H1 (cell line): ENCODE measurements at regions not wholly inside any gene's neighbourhood (a gene's known extent, or its start where the extent isn't known, plus 50 kb on each side); places are given as distances from the start of the nearest gene placed in this dataset.

ENCODE experiments used
- CTCF ChIA-PET: fragments of 300-600 bp; sonication (Branson Sonifier 250); formaldehyde crosslinking; loops from one replicate; lab custom pipeline; 2021; ENCODE audit not compliant: partially characterized antibody; lab: Charles Lee
- POLR2A ChIA-PET: fragments of 300-600 bp; sonication (Branson Sonifier 250); formaldehyde crosslinking; loops from one replicate; lab custom pipeline; 2021; ENCODE audit warnings: inconsistent platforms; ENCODE audit not compliant: partially characterized antibody; lab: Charles Lee
- DNase-seq, 2 experiments: peaks; one replicate each; pipeline versions ENCODE4 v3.0.0 to v3.0.0-alpha.2; 2010 to 2022; ENCODE audit warnings: low spot score in 2 of 2, low read depth in 1 of 2, mixed read lengths in 1 of 2
- FAIRE-seq: peaks from 2 replicates; lab custom pipeline; 2011; peaks lifted over from hg19 to GRCh38; lab: Jason Lieb, UNC
- H2AFZ ChIP-seq: 2 replicates; pipeline ENCODE4 v1.8.1; 2012; ENCODE audit warnings: low read length, inconsistent platforms
- H2AK5ac ChIP-seq: 2 replicates; pipeline ENCODE4 v1.6.1; 2013; ENCODE audit warnings: low read depth, low read length
- H2BK120ac ChIP-seq: replicated peaks from 2 replicates; pipeline ENCODE3; 2013; ENCODE audit warnings: low read depth, low read length, inconsistent platforms
- H2BK12ac ChIP-seq: 2 replicates; pipeline ENCODE4 v1.6.1; 2013; ENCODE audit warnings: low read depth, low read length
- H2BK15ac ChIP-seq: 2 replicates; pipeline ENCODE4 v1.6.1; 2013; ENCODE audit warnings: low read length
- H2BK20ac ChIP-seq: 2 replicates; pipeline ENCODE4 v1.6.1; 2013; ENCODE audit warnings: low read length
- H2BK5ac ChIP-seq: 2 replicates; pipeline ENCODE4 v1.6.1; 2013; ENCODE audit warnings: low read depth, low read length
- H3K14ac ChIP-seq: 2 replicates; pipeline ENCODE4 v1.6.1; 2013; ENCODE audit warnings: inconsistent platforms; ENCODE audit not compliant: insufficient read length
- H3K18ac ChIP-seq: 2 replicates; pipeline ENCODE4 v1.6.1; 2013; ENCODE audit warnings: low read length; ENCODE audit errors: extremely low read depth
- H3K23ac ChIP-seq: 2 replicates; pipeline ENCODE4 v1.6.1; 2013; ENCODE audit warnings: inconsistent platforms; ENCODE audit not compliant: insufficient read length
- H3K23me2 ChIP-seq: 2 replicates; pipeline ENCODE4 v1.6.1; 2013; ENCODE audit warnings: low read depth, low read length
- H3K27ac ChIP-seq: 2 replicates; pipeline ENCODE4 v1.6.1; 2011; ENCODE audit warnings: low read depth, low read length, inconsistent platforms
- H3K27me3 ChIP-seq, 4 experiments: replicated peaks in 1 of 4; 1 replicate in 1 of 4; 2 replicates in 3 of 4; pipeline versions ENCODE4 v1.6.1 to v1.8.1; 2011 to 2013; ENCODE audit warnings: low read length in 3 of 4, mild to moderate bottlenecking in 3 of 4, inconsistent platforms in 2 of 4, mixed read lengths in 2 of 4, moderate library complexity in 1 of 4; ENCODE audit not compliant: control insufficient read depth in 3 of 4, insufficient read depth in 3 of 4; ENCODE audit errors: extremely low read depth in 1 of 4
- H3K36me3 ChIP-seq, 4 experiments: 2 replicates each; pipeline versions ENCODE4 v1.6.1 to v1.8.1; 2011 to 2013; ENCODE audit warnings: mild to moderate bottlenecking in 4 of 4, low read length in 3 of 4, moderate library complexity in 2 of 4, control low read depth in 1 of 4, inconsistent platforms in 1 of 4; ENCODE audit not compliant: insufficient read depth in 4 of 4, control insufficient read depth in 2 of 4
- H3K4ac ChIP-seq: replicated peaks from 2 replicates; pipeline ENCODE3; 2013; ENCODE audit warnings: low read length, low read depth, mixed read lengths, inconsistent platforms; ENCODE audit not compliant: insufficient read length
- H3K4me1 ChIP-seq, 4 experiments: replicated peaks in 1 of 4; 1 replicate in 1 of 4; 2 replicates in 3 of 4; pipeline versions ENCODE4 v1.6.1 to v1.8.1; 2011 to 2013; ENCODE audit warnings: low read length in 3 of 4, inconsistent platforms in 2 of 4, mixed read lengths in 1 of 4; ENCODE audit not compliant: insufficient read depth in 4 of 4, control insufficient read depth in 3 of 4
- H3K4me2 ChIP-seq, 2 experiments: 2 replicates each; pipeline versions ENCODE4 v1.6.1 to v1.8.1; 2011 to 2013; ENCODE audit warnings: low read depth in 2 of 2, low read length in 2 of 2, control low read depth in 1 of 2, inconsistent platforms in 1 of 2, mild to moderate bottlenecking in 1 of 2; ENCODE audit not compliant: insufficient read depth in 1 of 2
- H3K4me3 ChIP-seq, 4 experiments: fragments of 200-600, 300-600 bp in 1 of 4; sonication (generic), shearing (Covaris generic), sonication (Bioruptor Twin) in 1 of 4; 2 replicates each; pipeline versions ENCODE4 v1.5.1 to v1.8.1; 2011 to 2016; ENCODE audit warnings: low read length in 4 of 4, low read depth in 3 of 4, control low read depth in 2 of 4, inconsistent platforms in 2 of 4, mild to moderate bottlenecking in 2 of 4, mixed read lengths in 1 of 4, moderate library complexity in 1 of 4; ENCODE audit not compliant: insufficient read depth in 2 of 4; ENCODE audit errors: extremely low read depth in 1 of 4
- H3K56ac ChIP-seq: replicated peaks from 2 replicates; pipeline ENCODE3; 2013; ENCODE audit warnings: low read depth, mild to moderate bottlenecking, mixed read lengths, low read length, inconsistent platforms; ENCODE audit not compliant: insufficient read length
- H3K79me1 ChIP-seq: 2 replicates; pipeline ENCODE4 v1.6.1; 2013; ENCODE audit warnings: low read depth, low read length, control low read depth
- H3K79me2 ChIP-seq, 2 experiments: 2 replicates each; pipeline versions ENCODE4 v1.6.1 to v1.8.1; 2012 to 2013; ENCODE audit warnings: low read length in 2 of 2, mild to moderate bottlenecking in 2 of 2, inconsistent platforms in 1 of 2; ENCODE audit not compliant: insufficient read depth in 2 of 2, control insufficient read depth in 1 of 2
- H3K9ac ChIP-seq, 4 experiments: replicated peaks in 1 of 4; 1 replicate in 1 of 4; 2 replicates in 3 of 4; pipeline versions ENCODE4 v1.6.1 to v1.8.1; 2011 to 2013; ENCODE audit warnings: low read depth in 3 of 4, low read length in 3 of 4, control low read depth in 2 of 4, mild to moderate bottlenecking in 2 of 4, moderate library complexity in 2 of 4, inconsistent platforms in 1 of 4; ENCODE audit errors: extremely low read depth in 1 of 4
- H3K9me3 ChIP-seq, 2 experiments: 2 replicates each; pipeline versions ENCODE4 v1.6.1 to v1.8.1; 2012 to 2013; ENCODE audit warnings: mild to moderate bottlenecking in 2 of 2, moderate library complexity in 2 of 2, control low read depth in 1 of 2, inconsistent platforms in 1 of 2, low read depth in 1 of 2, low read length in 1 of 2, mixed read lengths in 1 of 2; ENCODE audit not compliant: insufficient read depth in 2 of 2
- H4K20me1 ChIP-seq, 2 experiments: replicated peaks in 1 of 2; 2 replicates each; pipeline versions ENCODE3 to v1.8.1; 2011 to 2013; ENCODE audit warnings: inconsistent platforms in 2 of 2, low read length in 2 of 2, mild to moderate bottlenecking in 1 of 2; ENCODE audit not compliant: insufficient read depth in 2 of 2, control insufficient read depth in 1 of 2
- H4K5ac ChIP-seq: 2 replicates; pipeline ENCODE4 v1.6.1; 2013; ENCODE audit warnings: low read length, low read depth, mixed read lengths, inconsistent platforms; ENCODE audit not compliant: insufficient read length
- H4K8ac ChIP-seq: 2 replicates; pipeline ENCODE4 v1.8.0; 2013; ENCODE audit warnings: mild to moderate bottlenecking, moderate library complexity, low read length, inconsistent platforms; ENCODE audit not compliant: insufficient read depth; ENCODE audit errors: extremely low read depth
- H4K91ac ChIP-seq: replicated peaks from 2 replicates; pipeline ENCODE3; 2013; ENCODE audit warnings: low read length, mixed read lengths, inconsistent platforms; ENCODE audit not compliant: insufficient read length
- BACH1 ChIP-seq: IDR thresholded peaks from 2 replicates; pipeline ENCODE4 v1.6.1; 2012; ENCODE audit warnings: low read length, improper control_type of control experiment
- KDM1A ChIP-seq: fragments of 200-600, 300-600 bp; sonication (generic); IDR thresholded peaks from 2 replicates; pipeline ENCODE4 v1.7.1; 2016; ENCODE audit warnings: mild to moderate bottlenecking, low read length, borderline replicate concordance
- TEAD4 ChIP-seq: IDR thresholded peaks from 2 replicates; pipeline ENCODE4 v1.6.1; 2012; ENCODE audit warnings: low read depth, low read length, inconsistent platforms, mixed read lengths
- WGBS, 2 experiments: shearing (Covaris generic) in 1 of 2; methylation state at CpG; one replicate each; pipeline versions ENCODE4 v1.1.6 to v1.1.7; 2013 to 2015; ENCODE audit warnings: low lambda C conversion rate in 2 of 2, mixed read lengths in 2 of 2, inconsistent platforms in 1 of 2, low coverage in 1 of 2, missing lambda C conversion rate in 1 of 2; ENCODE audit not compliant: insufficient replicate concordance in 2 of 2, insufficient coverage in 1 of 2, insufficient read length in 1 of 2; ENCODE audit errors: extremely low coverage in 1 of 2, missing lambda C conversion rate in 1 of 2; 5-methylcytosine and 5-hydroxymethylcytosine counted together
- TF ChIP-seq, protein P1 (sequence below): IDR thresholded peaks from 2 replicates; pipeline ENCODE4 v1.6.1; 2011; ENCODE audit warnings: low read length, improper control_type of control experiment
- TF ChIP-seq, protein P2 (sequence below): IDR thresholded peaks from 2 replicates; pipeline ENCODE4 v1.6.1; 2012; ENCODE audit warnings: inconsistent platforms
- TF ChIP-seq, protein P3 (sequence below), 3 experiments: IDR thresholded peaks; 1 replicate in 2 of 3; 2 replicates in 1 of 3; pipeline versions ENCODE4 v1.5.1 to v1.6.1; 2011; ENCODE audit warnings: low read length in 3 of 3, mild to moderate bottlenecking in 3 of 3, inconsistent platforms in 2 of 3, low read depth in 1 of 3, moderate library complexity in 1 of 3; ENCODE audit not compliant: insufficient read depth in 1 of 3; ENCODE audit errors: control extremely low read depth in 1 of 3

DNA sequence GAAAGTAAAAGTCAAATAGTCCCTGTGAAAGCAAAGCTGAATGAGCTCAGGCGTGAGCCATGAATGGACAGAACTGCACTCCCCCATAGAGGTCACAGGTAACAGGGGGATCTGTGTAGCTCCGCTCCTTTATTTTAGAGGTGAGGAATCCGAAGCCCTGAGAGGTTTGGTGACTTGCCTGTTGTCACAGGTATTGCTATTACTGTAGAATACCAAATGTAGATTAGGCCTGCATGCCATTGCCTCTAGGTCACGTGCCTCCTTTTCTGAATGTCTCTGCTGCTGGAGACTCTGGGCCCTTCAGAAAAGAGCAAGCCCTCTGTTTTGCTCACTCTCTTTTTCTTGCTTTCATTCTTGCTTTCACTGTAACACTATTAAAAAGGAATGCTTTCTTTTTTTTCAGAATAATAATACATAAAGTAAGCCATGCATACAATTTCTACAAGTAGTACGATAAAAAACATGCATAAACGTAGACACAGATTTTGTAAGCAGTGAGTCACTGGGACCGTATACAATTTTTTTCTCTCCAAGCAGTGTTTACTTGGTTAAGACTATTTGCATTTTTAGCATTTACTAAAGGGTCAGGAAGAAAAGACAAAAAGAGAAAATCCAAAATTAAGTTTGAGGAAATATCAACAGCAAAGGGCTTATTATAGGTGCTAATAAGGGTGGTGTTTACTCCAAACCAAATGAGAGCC lies 568.7 kb upstream of the ADAMTS16 start:
- POLR2A ChIA-PET: no interaction called here
- Histone ChIP-seq H3K4me3 (no peak overlapping the region), H4K91ac (no peak overlapping the region), H4K20me1 (no peaks in the 10 kb centered on the region), H3K27ac (no peak overlapping the region), H2AFZ (no peak overlapping the region), H3K56ac (no peak overlapping the region), H3K4me1 (peaks cover 0 to 7% (median 2%) of the 10 kb centered on the region in 4 experiments; a peak in 5 of 7 replicates), H2BK20ac (0 out of 2 replicates have a peak overlapping the region, but pooled peaks have one; percentile 15), H4K5ac (no peak overlapping the region), H3K14ac (no peak overlapping the region), H3K4ac (no peak overlapping the region), H3K4me2 (no peak overlapping the region), H3K79me2 (no peaks in the 10 kb centered on the region), H3K9ac (no peak overlapping the region), H3K23me2 (no peaks in the 10 kb centered on the region), H2BK12ac (peak overlapping the region; percentile 31; the same call in 1 of the 2 replicates), H3K79me1 (no peaks in the 10 kb centered on the region), H4K8ac (no peak overlapping the region), H2BK15ac (no peak overlapping the region), H2AK5ac (no peak overlapping the region), H3K9me3 (no peaks in the 10 kb centered on the region; a peak in 1 of 4 replicates), H3K36me3 (no peaks in the 10 kb centered on the region), H3K27me3 (no peaks in the 10 kb centered on the region), H3K23ac (no peak overlapping the region), H2BK120ac (no peak overlapping the region), H3K18ac (no peak overlapping the region; the same call in 1 of the 2 replicates), H2BK5ac (no peak overlapping the region)
- TF ChIP-seq, protein P1, sequence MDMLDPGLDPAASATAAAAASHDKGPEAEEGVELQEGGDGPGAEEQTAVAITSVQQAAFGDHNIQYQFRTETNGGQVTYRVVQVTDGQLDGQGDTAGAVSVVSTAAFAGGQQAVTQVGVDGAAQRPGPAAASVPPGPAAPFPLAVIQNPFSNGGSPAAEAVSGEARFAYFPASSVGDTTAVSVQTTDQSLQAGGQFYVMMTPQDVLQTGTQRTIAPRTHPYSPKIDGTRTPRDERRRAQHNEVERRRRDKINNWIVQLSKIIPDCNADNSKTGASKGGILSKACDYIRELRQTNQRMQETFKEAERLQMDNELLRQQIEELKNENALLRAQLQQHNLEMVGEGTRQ: peak; percentile 58
- TF ChIP-seq, protein P2, sequence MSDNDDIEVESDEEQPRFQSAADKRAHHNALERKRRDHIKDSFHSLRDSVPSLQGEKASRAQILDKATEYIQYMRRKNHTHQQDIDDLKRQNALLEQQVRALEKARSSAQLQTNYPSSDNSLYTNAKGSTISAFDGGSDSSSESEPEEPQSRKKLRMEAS: 0 out of 2 replicates have a peak, but pooled peaks have one; percentile 36
- TF ChIP-seq KDM1A (no peak), BACH1 (no peak), TEAD4 (0 out of 2 replicates have a peak, but pooled peaks have one; percentile 25)
- TF ChIP-seq, protein P3, sequence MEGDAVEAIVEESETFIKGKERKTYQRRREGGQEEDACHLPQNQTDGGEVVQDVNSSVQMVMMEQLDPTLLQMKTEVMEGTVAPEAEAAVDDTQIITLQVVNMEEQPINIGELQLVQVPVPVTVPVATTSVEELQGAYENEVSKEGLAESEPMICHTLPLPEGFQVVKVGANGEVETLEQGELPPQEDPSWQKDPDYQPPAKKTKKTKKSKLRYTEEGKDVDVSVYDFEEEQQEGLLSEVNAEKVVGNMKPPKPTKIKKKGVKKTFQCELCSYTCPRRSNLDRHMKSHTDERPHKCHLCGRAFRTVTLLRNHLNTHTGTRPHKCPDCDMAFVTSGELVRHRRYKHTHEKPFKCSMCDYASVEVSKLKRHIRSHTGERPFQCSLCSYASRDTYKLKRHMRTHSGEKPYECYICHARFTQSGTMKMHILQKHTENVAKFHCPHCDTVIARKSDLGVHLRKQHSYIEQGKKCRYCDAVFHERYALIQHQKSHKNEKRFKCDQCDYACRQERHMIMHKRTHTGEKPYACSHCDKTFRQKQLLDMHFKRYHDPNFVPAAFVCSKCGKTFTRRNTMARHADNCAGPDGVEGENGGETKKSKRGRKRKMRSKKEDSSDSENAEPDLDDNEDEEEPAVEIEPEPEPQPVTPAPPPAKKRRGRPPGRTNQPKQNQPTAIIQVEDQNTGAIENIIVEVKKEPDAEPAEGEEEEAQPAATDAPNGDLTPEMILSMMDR (IDR thresholded peaks at IDR 0.05; ENCODE audit: control extremely low read depth in 1 of 3, insufficient read depth in 1 of 3, low read depth in 1 of 3, low read length in 3 of 3): no peak
- peak in 1 of 2 experiments; percentile 19 for DNase-seq
- 83% methylated on average over 7 of the region's 7 CpGs; no CpG with 5 or more reads in 1 of the 2 experiments for WGBS, 2 experiments
- CTCF ChIA-PET: interaction anchor here (1.2 to 1.8 kb wide), 2 partner anchors 8 to 129 kb away, joined by 3 to 5 read pairs; no protein-coding TSS in a partner anchor
- peak; percentile 63 for FAIRE-seq
